NCI-H1092 (cell line): ENCODE measurements at regions not wholly inside any gene's neighbourhood (a gene's known extent, or its start where the extent isn't known, plus 50 kb on each side); places are given as distances from the start of the nearest gene placed in this dataset.
"Not testable (repeated sequence)": the region's sequence is repeated elsewhere in the genome, so short reads cannot be mapped to it uniquely, and the experiment has no call there.

ENCODE experiments used
- DNase-seq: peaks from one replicate; lab custom pipeline; 2025; lab: John Stamatoyannopoulos, UW

DNA sequence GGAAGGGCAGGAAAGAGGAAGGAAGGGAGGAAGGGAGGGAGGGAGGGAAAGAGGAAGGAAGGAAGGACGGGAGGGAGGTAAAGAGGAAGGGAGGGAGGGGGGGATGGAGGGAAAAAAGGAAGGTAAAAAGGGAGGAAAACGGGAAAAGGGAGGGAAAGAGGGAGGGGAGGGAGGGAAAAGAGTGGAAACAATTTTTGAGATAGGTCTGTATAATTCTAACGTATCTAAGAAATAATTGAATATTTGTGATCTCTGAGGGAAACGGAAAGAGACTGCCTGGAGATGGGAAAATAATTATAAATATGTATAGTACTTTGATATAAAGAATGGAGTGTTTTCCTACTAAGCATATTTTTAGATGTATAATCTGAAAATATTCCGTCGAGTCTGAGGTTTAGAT is 158.2 kb upstream of the FOXK1 start:
- DNase-seq = no peak

DNA sequence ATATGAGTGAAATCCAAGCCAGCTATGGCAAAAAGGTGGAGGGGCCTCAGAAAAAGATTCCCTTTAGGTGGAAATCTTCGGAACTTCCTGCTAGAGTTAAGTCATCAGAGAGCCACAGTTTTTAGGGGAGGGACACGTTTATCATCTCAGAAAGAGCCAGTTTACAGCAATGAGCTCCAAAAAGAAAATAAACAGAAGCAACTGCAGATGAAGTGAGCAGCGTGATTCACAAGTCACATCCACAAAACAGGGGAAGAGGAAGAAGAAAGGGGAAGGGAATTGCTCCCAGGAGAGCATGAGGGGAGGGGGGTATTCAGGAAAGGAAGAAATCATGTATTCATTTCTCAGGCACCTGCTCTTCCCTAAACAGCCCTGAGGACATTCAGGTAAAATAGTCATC is 156.2 kb upstream of the FOXK1 start:
- no peak for DNase-seq

GRCh38 chr7:4527988-4528636 is 154.0 kb upstream of the FOXK1 start:
- DNase-seq = no peak

- no peak for DNase-seq
These were observed 150.9 kb upstream of the FOXK1 start for GRCh38 chr7:4531236-4531635.

DNA sequence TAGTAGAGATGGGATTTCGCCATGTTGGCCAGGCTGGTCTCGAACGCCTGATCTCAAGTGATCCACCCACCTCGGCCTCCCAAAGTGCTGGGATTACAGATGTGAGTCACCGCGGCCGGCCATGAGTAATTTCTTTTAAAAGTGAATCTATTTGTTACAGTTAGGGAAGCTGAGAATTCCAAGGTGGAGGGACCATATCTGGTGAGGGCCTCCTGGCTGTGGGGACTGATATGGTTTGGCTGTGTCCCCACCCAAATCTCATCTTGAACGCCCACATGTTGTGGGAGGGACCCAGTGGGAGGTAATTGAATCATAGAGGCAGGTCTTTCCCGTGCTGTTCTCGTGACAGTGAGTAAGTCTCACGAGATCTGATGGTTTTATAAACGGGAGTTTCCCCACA is 148.8 kb upstream of the FOXK1 start:
- not testable (repeated sequence) for DNase-seq

GRCh38 chr7:4549681-4550080 is 132.4 kb upstream of the FOXK1 start:
- DNase-seq = no peak

DNA sequence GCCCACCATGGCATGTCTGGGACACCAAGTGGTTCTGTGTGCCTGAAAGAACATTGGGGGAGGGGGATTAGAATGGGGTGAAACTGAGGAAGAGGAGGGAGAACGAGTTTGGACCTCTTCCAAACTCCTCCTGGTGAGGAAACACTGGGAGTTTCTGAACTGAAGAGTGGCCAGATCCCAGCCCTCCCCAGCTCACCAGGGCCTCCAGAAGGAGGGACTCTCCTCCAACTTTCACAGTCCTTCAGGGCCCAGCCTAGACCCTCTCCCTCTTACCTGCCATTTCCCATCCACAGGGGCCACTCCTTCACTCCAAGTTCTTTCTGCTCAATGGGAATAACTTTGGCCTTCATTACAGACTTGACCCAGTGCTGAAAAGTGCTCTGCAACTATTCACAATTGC is 132.0 kb upstream of the FOXK1 start:
- no peak for DNase-seq

DNA sequence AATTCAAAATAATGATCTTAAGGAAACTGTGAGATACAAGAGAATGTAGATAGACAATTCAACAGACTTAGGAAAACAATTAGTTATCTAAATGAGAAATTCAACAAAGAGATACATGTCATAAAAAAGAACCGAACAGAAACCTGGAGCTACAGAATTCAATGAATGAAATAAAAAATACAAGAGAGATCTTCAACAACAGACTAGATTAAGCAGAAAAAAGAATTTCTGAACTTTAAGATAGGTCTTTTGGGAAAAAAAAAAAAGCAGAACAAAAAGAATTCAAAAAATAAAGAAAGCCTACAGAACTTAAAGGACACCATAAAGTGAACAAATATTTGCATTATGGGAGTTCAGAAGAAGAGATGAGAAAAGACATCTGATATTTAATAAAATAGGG is 129.1 kb upstream of the FOXK1 start:
- DNase-seq = no peak

DNA sequence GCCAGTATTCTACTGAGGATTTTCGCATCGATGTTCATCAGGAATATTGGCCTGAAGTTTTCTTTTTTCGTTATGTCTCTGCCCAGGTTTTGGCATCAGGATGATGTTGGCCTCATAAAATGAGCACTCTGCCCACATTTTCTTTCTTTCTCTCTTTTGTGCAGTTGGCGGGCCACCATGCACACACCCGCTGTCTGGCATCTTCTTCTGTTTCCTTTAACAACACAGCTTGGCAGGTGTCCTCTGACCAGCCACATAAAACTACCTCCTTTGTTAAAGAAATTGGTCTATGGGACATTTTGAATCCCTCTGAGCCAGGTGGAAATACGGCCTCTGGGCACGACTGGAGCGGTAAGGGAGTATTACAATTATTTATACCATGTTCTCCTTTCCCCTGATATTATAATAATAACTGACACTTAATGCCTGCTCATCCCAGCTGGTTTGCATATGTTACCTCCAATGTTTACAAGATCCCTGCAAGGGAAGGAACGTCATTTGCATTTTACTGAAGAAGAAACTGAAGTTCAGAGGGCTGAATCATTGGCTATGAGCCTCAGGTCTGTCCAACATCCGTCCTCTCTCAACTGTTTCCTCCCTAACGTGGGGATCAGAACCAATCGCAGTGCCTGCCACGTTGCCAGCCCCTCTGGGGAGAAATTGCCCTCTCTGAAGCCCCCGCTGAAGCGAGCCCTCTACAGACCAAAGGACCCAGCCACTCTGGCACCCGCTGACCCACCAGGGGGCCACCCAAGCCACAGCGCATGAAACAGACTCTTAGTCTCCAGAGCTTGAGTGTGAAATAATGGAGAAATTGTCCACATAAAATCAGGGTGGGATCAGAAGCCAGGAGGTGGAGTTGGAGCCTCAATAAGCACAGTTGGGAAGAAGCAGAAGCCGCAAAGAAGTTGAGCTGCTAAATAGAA is 125.0 kb upstream of the FOXK1 start:
- no peak for DNase-seq

DNA sequence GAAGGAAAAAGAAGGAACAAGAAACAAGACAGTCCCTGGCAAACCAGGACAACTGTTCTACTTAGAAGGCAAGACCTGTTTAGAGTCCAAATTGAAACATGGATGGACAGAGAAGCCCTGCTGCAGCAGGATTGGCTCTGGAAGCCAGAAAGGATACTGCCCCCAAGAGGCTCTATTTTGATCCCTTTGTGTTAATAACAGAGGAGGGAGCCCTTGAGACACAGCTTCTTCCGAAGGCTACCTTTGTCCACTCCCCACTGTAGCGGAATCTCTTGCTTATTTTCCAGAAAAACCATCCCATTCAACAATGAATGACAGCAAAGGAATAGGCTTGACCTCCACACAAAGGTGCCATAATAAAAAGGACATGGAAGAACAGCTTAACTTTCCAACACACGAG is 120.3 kb upstream of the FOXK1 start:
- DNase-seq = no peak

- no peak for DNase-seq
These were observed 115.4 kb upstream of the FOXK1 start for GRCh38 chr7:4566714-4567113.

DNA sequence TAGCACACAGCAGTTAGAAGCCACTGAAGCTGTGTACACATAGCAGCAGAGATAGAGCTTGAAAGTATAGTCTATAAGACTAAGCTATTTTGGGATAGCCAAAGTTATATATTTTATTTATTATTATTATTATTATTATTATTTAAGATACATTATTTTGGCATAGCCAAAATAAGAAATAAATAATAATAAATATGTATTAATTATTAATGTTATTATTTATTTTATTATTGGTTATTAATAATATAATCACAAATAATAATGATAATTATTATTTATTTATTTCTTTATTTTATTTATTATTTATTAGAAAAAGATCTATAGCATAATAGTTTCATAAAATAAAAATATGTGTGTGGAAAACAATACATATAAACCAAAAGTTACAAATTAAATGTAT is 107.2 kb upstream of the FOXK1 start:
- DNase-seq = no peak

DNA sequence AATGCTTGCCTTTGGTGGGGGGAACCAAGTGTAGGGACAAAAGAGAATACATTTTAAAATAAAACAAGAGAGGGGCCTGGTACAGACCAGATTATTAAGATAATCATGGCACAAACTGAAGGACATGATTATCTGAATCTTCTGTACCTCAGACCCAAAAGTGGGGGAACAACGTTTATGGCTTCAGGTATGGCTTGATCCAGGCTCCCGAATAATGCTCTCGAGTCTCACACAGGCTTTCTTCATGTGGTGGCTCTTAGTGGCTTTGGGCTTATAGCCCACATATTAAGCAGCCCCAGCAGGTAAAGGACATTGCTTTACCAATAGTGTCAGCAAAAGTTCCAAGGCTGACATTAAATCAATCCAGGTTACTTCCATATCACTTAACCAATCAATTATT is 106.8 kb upstream of the FOXK1 start:
- no peak for DNase-seq

DNA sequence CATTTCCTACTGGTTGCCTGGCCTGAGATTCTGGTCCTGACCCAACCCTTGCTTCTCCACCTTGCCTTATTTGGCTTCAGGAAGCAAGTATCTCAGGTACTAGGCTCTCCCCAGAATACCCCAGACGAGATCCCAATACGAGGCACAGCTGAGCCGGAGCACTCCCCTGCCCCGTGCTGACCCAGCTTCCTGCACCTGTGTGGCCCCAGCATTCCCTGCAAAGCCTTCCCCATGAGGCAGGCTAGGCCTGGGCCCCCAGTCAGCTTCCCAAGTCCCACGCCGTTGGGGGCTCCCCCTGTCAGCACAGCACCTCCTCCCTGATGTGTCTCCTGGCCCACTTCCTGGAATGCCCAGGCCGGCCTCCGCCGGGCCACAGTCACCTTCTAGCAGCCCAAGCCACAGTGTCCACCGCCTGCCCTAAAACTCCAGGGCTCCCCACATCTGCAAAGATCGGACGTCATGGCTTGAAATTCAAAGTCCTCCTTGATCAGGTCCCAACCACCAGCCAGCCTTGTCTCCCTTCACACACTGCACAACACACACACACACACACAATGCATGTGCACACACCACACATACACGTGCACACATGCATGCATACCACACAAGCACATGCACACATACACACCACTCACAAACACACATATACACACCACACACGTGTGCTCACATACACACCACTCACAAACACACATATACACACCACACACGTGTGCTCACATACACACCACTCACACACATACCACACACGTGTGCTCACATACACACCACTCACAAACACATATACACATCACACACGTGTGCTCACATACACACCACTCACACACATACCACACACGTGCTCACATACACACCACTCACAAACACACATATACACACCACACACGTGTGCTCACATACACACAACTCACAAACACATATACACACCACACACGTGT is 78.9 kb upstream of the FOXK1 start:
- no peak for DNase-seq

- no peak for DNase-seq
These were observed 78.3 kb upstream of the FOXK1 start for GRCh38 chr7:4603843-4604231.

GRCh38 chr7:4604456-4604940 is 77.6 kb upstream of the FOXK1 start:
- DNase-seq = no peak

- no peak for DNase-seq
These were observed 75.3 kb upstream of the FOXK1 start for GRCh38 chr7:4606797-4607196.

DNA sequence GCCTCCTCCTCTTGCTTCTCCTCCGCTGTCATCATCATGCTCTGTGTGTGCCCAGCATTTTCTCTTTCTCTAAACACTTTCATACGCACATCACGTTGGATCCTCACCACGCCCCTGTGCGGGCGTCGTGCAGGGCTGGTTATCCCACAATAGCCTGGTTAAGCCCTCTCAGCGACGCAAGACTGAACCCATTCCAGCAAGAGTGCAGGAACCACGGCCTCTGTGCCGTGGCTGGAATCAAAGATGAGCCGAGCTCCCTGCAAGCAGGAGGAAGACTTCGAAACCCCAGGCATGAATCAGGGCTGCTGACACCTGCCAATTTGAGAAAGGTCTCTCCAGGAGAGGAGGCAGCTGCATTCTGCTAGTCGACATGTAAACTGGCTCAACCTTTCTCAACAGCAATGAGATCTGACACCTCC is 74.8 kb upstream of the FOXK1 start:
- DNase-seq = no peak

- DNase-seq = not testable (repeated sequence)
These were observed 72.5 kb upstream of the FOXK1 start for GRCh38 chr7:4609576-4609975.

DNA sequence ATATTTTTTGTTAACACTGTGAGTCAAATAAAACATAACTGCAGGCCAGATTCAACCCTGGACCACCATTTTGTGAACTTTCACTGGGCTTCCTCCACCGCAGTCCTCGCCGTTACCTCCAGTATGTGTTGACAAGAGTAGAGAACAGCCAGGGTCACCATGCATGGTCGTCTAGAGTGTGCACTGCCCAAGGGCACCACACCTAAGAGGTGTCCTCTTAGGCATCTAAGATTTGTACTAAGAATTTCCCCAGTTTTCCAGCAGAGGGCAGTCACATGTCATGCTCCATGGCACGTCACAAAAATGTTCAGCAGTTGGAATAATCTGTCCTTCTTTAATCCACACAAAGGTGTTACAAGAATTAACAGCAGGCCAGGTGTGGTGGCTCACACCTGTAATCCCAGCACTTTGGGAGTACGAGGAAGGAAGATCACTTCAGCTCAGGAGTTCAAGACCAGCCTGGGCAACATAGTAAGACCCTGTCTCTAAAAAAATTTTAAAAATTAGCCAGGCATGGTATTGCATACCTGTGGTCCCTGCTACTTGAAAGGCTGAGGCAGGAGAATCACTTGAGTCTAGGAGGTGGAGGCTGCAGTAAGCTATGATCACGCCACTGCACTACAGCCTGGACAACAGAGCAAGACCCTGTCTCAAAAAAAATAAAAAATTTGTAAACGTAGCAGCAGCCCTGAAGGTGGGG is 71.2 kb upstream of the FOXK1 start:
- peak; percentile 56 for DNase-seq

DNA sequence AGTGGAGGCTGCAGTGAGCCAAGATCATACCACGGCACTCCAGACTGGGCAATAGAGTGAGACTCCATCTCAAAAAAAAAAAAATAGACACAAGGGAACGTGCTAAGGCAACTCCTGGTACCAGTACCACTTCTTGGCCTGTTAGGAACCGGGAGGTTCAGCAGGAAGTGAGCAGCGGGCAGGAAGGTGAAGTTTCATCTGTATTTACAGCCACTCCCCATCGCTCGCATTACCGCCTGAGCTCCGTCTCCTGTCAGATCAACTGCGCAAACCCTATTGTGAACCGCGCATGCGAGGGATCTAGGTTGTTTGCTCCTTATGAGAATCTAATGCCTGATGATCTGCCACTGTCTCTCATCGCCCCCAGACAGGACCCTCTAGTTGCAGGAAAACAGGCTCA is 69.9 kb upstream of the FOXK1 start:
- no peak for DNase-seq
